ENCODE measurements at regions not wholly inside any gene's neighbourhood (a gene's known extent, or its start where the extent isn't known, plus 50 kb on each side); places are given as distances from the start of the nearest gene placed in this dataset.
"Not testable (repeated sequence)": the region's sequence is repeated elsewhere in the genome, so short reads cannot be mapped to it uniquely, and the experiment has no call there.

DNA sequence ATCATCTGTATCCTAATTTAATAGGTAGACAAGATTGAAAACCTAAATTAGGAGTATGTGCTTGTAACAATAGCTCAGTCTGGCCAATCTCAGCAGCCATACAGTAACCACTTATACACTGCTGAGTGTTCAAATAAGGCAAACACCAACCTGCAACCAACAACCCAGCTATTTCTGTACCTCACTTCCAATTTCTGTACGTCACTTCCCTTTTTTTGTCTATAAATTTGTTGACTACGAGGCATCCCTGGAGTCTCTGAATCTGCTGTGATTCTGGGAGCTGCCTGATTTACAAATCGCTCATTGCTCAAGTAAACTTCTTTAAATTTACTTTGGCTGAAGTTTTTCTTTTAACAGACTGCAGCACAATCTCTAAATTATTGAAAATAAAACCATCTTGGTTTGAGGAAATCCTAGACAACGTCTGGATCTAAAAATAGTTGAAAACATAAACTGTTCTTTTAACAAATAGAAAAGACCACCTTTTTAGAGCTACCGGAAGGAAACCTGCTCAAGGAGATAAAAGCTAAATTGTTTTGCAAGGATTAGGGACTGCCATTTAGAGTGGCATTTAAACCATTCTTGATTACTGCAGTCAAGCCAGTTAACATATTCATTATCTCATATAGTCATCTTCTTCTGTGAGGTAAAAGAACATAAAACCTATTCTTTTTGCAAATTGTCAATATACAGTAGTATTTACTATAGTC is 778.1 kb downstream of the SH3BGRL start:
- no peaks in the 10 kb centered on the region for H3K4me1 ChIP-seq (ENCODE audit: insufficient read depth, low read length)
- H2AFZ ChIP-seq (ENCODE audit: low read depth, low read length) = no peak overlapping the region
- no peaks in the 10 kb centered on the region for H3K36me3 ChIP-seq (ENCODE audit: insufficient read depth, low read length)
- no peaks in the 10 kb centered on the region for H3K9me3 ChIP-seq (ENCODE audit: low read length)
- H3K4me3 ChIP-seq (ENCODE audit: low read length) = no peak overlapping the region
- no peaks in the 10 kb centered on the region for H3K27me3 ChIP-seq (ENCODE audit: insufficient read depth, low read length)

DNA sequence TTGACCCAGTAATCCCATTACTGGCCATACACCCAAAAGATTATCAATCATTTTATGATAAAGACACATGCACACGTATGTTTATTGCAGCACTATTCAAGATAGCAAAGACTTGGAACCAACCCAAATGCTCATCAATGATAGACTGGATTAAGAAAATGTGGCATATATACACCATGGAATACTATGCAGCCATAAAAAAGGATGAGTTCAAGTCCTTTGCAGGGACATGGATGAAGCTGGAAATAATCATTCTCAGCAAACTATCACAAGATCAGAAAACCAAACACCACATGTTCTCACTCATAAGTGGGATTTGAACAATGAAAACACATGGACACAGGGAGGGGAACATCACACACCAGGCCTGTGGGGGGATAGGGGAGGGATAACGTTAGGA is 785.3 kb downstream of the SH3BGRL start:
- not testable (repeated sequence) for H3K4me1 ChIP-seq (ENCODE audit: insufficient read depth, low read length); H3K27me3 ChIP-seq (ENCODE audit: insufficient read depth, low read length); H3K9me3 ChIP-seq (ENCODE audit: low read length); H3K4me3 ChIP-seq (ENCODE audit: low read length); H3K36me3 ChIP-seq (ENCODE audit: insufficient read depth, low read length); H2AFZ ChIP-seq (ENCODE audit: low read depth, low read length)

DNA sequence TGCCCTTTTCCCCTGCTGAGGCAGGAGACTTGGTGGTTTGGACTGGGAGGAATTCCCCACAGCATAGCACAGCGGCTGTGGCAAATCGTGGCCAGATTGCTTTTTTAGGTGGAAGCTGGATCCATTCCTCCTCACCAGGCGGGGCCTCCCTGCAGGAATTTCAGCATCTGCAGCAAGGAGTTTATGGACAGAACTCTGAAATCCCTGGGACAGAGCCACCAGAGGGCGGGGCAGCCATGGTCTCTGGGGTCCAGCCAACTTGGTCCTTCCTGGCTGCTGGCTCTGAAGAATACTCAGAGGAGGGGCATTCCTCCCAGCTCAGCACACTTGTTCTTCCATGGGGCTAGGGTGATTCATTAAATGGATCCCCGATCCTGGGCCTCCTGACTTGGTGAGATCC is 794.3 kb downstream of the SH3BGRL start:
- no peak overlapping the region for H3K4me3 ChIP-seq (ENCODE audit: low read length)
- H3K27me3 ChIP-seq (ENCODE audit: insufficient read depth, low read length) = no peaks in the 10 kb centered on the region
- no peak overlapping the region for H2AFZ ChIP-seq (ENCODE audit: low read depth, low read length)
- no peaks in the 10 kb centered on the region for H3K4me1 ChIP-seq (ENCODE audit: insufficient read depth, low read length)
- no peaks in the 10 kb centered on the region for H3K36me3 ChIP-seq (ENCODE audit: insufficient read depth, low read length)
- H3K9me3 ChIP-seq (ENCODE audit: low read length) = no peaks in the 10 kb centered on the region

DNA sequence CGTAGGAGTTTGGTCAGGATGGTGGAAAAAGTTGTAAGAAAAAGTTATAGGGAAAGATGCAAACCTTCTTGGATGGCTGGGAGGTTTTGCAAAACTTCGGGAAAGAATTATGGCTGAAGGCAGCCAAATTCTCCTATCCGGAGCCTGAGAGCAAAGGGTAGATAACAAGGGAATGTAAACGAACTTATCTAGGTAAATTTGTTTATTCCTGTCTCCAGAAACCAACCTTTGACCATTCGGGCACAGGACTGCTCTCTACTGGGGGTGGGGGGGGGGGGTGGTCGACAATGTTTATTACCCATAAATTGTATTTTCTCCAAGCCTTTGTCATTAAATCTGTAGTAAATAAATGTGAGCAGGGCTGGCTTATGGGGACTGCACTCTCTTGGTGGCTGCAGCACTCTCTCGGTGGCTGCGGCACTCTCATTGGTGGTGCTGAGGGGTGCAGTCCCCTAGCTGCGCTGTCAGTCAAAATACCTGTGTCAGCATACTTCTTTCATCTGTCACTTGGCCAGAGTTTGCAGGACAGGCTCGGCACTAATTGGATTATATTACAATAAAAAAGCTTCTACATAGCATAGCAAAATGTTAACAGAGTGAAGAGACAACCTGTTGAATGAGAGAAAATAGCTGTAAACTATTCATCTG is 827.8 kb downstream of the SH3BGRL start:
- Histone ChIP-seq H2AFZ (ENCODE audit: low read depth, low read length) (no peak overlapping the region), H3K4me1 (ENCODE audit: insufficient read depth, low read length) (no peaks in the 10 kb centered on the region), H3K27me3 (ENCODE audit: insufficient read depth, low read length) (no peaks in the 10 kb centered on the region), H3K9me3 (ENCODE audit: low read length) (no peaks in the 10 kb centered on the region), H3K4me3 (ENCODE audit: low read length) (no peak overlapping the region), H3K36me3 (ENCODE audit: insufficient read depth, low read length) (no peaks in the 10 kb centered on the region)

DNA sequence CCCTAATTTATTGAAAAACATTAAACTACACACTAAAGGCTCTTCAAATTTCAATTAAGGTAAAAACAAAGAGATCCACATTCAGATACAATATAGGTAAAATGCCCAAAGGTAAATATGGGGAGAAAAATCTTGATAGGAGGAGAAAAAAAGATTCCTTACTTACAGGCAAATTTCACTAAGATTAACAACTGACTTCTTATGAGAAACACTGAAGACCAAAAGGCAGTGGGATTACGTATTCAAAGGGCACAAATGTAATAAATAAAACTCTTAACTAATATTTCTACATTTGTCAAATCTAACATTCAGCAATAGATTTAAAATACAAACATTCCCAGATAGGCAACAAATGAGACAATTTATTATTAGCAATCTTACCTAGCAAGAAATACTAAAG is 829.3 kb downstream of the SH3BGRL start:
- no peaks in the 10 kb centered on the region for H3K9me3 ChIP-seq (ENCODE audit: low read length)
- H3K4me3 ChIP-seq (ENCODE audit: low read length) = no peak overlapping the region
- H3K36me3 ChIP-seq (ENCODE audit: insufficient read depth, low read length) = no peaks in the 10 kb centered on the region
- H2AFZ ChIP-seq (ENCODE audit: low read depth, low read length) = no peak overlapping the region
- H3K27me3 ChIP-seq (ENCODE audit: insufficient read depth, low read length) = no peaks in the 10 kb centered on the region
- H3K4me1 ChIP-seq (ENCODE audit: insufficient read depth, low read length) = no peaks in the 10 kb centered on the region

DNA sequence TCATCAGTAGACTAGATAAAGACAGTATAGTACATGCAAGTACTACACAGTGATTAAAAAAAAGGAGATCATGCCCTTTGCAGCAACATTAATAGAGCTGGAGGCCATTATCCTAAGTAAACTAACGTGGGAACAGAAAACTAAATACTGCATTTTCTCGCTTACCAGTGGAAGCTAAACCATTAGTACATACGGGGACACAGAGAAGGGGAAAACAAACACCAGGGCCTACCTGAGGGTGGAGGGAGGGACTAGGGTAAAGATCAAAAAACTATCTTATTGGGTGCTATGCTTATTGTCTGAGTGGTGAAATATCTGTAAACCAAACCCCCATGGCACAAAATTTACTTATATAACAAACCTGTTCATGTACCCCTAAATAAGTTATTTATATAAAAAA is 836.9 kb downstream of the SH3BGRL start:
- no peak overlapping the region for H3K4me3 ChIP-seq (ENCODE audit: low read length)
- H3K9me3 ChIP-seq (ENCODE audit: low read length) = no peaks in the 10 kb centered on the region
- H3K27me3 ChIP-seq (ENCODE audit: insufficient read depth, low read length) = no peaks in the 10 kb centered on the region
- no peaks in the 10 kb centered on the region for H3K36me3 ChIP-seq (ENCODE audit: insufficient read depth, low read length)
- H3K4me1 ChIP-seq (ENCODE audit: insufficient read depth, low read length) = peaks cover 3% of the 10 kb centered on the region
- H2AFZ ChIP-seq (ENCODE audit: low read depth, low read length) = no peak overlapping the region

DNA sequence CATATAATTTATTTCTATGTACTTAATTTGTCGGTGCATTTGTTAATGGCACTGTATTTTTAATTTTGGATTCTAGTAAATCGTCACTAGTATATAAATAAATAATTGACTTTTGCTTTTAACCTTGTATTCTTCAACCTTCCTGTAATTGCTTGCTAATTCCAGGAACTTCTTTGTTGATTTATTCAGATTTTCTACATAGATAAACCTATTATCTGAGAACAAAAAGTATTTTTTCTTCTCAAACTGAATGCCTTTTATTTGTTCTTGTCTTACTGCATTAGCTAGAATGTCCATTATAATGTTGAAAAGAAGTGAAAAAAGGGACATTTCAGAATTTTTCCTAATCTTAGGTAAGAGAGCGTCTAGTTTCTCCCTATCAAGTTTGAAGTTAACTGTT is 839.1 kb downstream of the SH3BGRL start:
- H3K27me3 ChIP-seq (ENCODE audit: insufficient read depth, low read length) = no peaks in the 10 kb centered on the region
- peaks cover 3% of the 10 kb centered on the region for H3K4me1 ChIP-seq (ENCODE audit: insufficient read depth, low read length)
- H3K4me3 ChIP-seq (ENCODE audit: low read length) = no peak overlapping the region
- H3K9me3 ChIP-seq (ENCODE audit: low read length) = no peaks in the 10 kb centered on the region
- no peaks in the 10 kb centered on the region for H3K36me3 ChIP-seq (ENCODE audit: insufficient read depth, low read length)
- H2AFZ ChIP-seq (ENCODE audit: low read depth, low read length) = no peak overlapping the region

DNA sequence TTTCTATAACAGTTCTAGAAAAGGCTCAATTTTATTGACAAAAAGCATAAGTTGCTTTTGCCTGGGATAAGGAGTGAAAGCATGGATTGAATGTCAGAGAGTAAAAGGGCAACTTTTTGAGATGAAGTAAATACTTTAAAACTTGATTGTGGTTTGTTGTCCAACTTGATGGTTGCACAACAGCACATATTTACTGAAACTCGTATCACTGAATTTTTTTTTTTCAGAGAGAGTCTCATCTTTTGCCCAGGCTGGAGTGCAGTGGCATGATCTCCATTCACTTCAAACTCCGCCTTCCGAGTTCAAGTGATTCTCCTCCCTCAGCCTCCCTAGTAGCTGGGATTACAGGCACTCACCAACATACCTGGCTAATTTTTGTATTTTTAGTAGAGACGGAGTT is 856.8 kb downstream of the SH3BGRL start:
- H3K4me3 ChIP-seq (ENCODE audit: low read length) = no peak overlapping the region
- H3K27me3 ChIP-seq (ENCODE audit: insufficient read depth, low read length) = no peaks in the 10 kb centered on the region
- H3K4me1 ChIP-seq (ENCODE audit: insufficient read depth, low read length) = no peaks in the 10 kb centered on the region
- H2AFZ ChIP-seq (ENCODE audit: low read depth, low read length) = no peak overlapping the region
- H3K36me3 ChIP-seq (ENCODE audit: insufficient read depth, low read length) = no peaks in the 10 kb centered on the region
- no peaks in the 10 kb centered on the region for H3K9me3 ChIP-seq (ENCODE audit: low read length)

DNA sequence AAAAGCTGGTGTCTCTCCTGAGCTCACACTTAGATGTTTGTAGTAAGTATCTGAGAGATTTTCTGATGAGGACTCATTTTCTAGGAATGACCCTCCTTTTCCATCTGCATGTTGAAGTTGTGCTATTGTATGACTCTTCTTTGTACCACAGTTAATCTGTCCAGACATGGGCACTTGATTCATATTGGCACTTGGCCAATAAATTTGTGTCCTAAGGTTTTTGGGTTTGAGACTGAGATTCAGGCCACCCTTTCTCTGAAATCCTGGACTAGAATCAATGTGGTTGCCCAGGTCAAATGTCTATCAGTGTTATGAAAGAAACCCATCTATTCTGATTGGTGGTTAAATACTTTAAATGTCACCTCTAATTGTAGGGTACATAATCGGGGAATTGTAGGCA is 869.0 kb downstream of the SH3BGRL start:
- Histone ChIP-seq H3K27me3 (ENCODE audit: insufficient read depth, low read length) (no peaks in the 10 kb centered on the region), H3K36me3 (ENCODE audit: insufficient read depth, low read length) (no peaks in the 10 kb centered on the region), H3K4me1 (ENCODE audit: insufficient read depth, low read length) (no peaks in the 10 kb centered on the region), H2AFZ (ENCODE audit: low read depth, low read length) (no peak overlapping the region), H3K4me3 (ENCODE audit: low read length) (no peak overlapping the region), H3K9me3 (ENCODE audit: low read length) (no peaks in the 10 kb centered on the region)

DNA sequence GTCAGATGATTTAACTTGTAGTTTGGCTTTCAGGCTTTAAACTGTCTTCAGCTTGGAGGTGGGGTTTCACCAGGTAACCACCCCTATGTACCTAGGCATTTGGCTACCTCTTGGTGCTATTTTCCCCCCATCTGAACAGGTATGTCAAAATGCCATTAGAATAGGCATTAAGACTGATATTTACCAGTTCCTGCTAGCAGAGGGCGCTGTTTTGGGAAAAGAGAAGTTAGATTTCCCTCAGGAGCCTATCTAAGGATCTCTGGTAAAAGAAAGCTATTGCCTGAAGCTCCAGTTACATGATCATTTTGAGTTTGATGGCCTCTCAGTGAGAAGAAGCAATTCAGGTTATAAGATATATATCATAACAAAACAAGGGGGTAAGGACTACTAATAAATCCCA is 879.1 kb downstream of the SH3BGRL start:
- Histone ChIP-seq H3K4me3 (ENCODE audit: low read length) (no peak overlapping the region), H3K27me3 (ENCODE audit: insufficient read depth, low read length) (no peaks in the 10 kb centered on the region), H2AFZ (ENCODE audit: low read depth, low read length) (no peak overlapping the region)

DNA sequence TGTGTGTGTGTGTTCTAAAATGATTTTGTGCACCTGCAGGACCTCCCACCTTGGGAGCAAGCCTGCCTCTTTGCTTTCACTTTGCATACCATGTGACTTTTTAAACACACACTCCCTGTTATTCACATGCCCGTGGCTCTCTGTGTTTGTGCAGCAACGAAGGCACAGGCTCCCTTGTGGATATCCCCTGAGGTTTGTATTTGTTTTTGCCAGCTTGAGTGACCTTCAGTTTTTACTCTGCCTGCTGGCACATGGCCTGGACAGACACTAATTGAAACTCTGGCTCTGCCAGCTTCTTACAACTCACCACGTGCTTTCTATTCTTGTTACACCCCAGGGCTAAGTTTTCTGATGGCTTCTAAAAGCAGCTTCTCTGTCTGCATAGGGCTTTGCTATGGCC is 885.8 kb downstream of the SH3BGRL start:
- Histone ChIP-seq H3K9me3 (ENCODE audit: low read length) (no peaks in the 10 kb centered on the region), H3K27me3 (ENCODE audit: insufficient read depth, low read length) (no peaks in the 10 kb centered on the region), H3K4me1 (ENCODE audit: insufficient read depth, low read length) (no peaks in the 10 kb centered on the region), H3K4me3 (ENCODE audit: low read length) (no peak overlapping the region), H3K36me3 (ENCODE audit: insufficient read depth, low read length) (no peaks in the 10 kb centered on the region), H2AFZ (ENCODE audit: low read depth, low read length) (no peak overlapping the region)

More for the DNA sequence above, 879.1 kb downstream of the SH3BGRL start:
- H3K4me1 ChIP-seq (ENCODE audit: insufficient read depth, low read length) = no peaks in the 10 kb centered on the region
- no peaks in the 10 kb centered on the region for H3K36me3 ChIP-seq (ENCODE audit: insufficient read depth, low read length)
- no peaks in the 10 kb centered on the region for H3K9me3 ChIP-seq (ENCODE audit: low read length)

DNA sequence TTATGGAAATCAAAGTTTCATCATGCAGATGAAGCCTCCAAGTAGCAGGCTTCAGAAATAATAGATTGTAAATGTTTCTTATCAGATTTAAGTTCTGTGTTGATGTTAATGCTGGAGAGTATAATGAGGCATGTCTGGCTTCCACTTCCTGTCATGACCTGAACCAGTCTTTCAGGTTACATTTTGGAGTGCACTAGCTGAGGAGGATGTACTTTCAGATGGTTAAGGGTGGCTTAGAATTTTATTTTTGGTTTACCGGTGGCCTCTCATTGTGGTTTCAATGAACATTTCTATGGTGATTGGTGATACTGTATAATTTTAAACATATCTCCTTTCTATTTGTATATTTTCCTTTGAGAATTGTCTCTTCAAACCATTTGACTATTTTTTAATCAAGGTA is 890.4 kb downstream of the SH3BGRL start:
- Histone ChIP-seq H3K27me3 (ENCODE audit: insufficient read depth, low read length) (no peaks in the 10 kb centered on the region), H3K9me3 (ENCODE audit: low read length) (no peaks in the 10 kb centered on the region), H3K36me3 (ENCODE audit: insufficient read depth, low read length) (no peaks in the 10 kb centered on the region), H2AFZ (ENCODE audit: low read depth, low read length) (no peak overlapping the region), H3K4me3 (ENCODE audit: low read length) (no peak overlapping the region), H3K4me1 (ENCODE audit: insufficient read depth, low read length) (no peaks in the 10 kb centered on the region)

DNA sequence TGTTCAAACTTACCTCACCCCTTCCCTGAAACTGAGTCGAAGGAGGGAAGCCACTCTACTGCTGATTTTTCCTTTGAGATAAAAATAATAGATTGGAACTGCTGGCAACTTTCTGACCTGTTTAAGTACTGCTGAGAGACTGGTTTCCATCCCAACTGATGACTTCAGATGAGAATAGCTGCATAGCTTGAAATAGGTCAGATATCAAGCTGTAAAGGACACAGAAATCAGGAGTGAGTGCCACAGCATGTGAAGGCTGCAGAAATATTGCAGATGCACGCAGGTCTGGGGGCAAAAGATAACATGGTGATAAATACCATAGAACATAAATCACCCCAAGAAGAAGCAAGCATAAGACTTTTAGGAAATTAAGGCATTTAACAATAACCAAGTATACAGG is 923.2 kb downstream of the SH3BGRL start:
- Histone ChIP-seq H3K4me1 (ENCODE audit: insufficient read depth, low read length) (no peaks in the 10 kb centered on the region), H3K27me3 (ENCODE audit: insufficient read depth, low read length) (no peaks in the 10 kb centered on the region), H3K36me3 (ENCODE audit: insufficient read depth, low read length) (no peaks in the 10 kb centered on the region), H2AFZ (ENCODE audit: low read depth, low read length) (no peak overlapping the region), H3K9me3 (ENCODE audit: low read length) (no peaks in the 10 kb centered on the region), H3K4me3 (ENCODE audit: low read length) (no peak overlapping the region)
